ENCODE measurements at regions not wholly inside any gene's neighbourhood (a gene's known extent, or its start where the extent isn't known, plus 50 kb on each side); places are given as distances from the start of the nearest gene placed in this dataset.
"Not testable (repeated sequence)": the region's sequence is repeated elsewhere in the genome, so short reads cannot be mapped to it uniquely, and the experiment has no call there.

- no peak for DNase-seq
Observed at GRCh38 chr6:145539831-145540230, 195.5 kb downstream of the EPM2A start.

- no peak for DNase-seq
Observed at GRCh38 chr6:145540741-145541140, 194.6 kb downstream of the EPM2A start.

- DNase-seq = peak; percentile 46
Observed at GRCh38 chr6:145544041-145544440, 191.3 kb downstream of the EPM2A start.

GRCh38 chr6:145544514-145544913, 190.8 kb downstream of the EPM2A start:
- no peak for DNase-seq

- no peak for DNase-seq
Observed at GRCh38 chr6:145546265-145546664, 189.1 kb downstream of the EPM2A start.

- DNase-seq = no peak
Observed at GRCh38 chr6:145547594-145548335, 187.6 kb downstream of the EPM2A start.

GRCh38 chr6:145548933-145549648, 186.2 kb downstream of the EPM2A start:
- DNase-seq = no peak

- DNase-seq = no peak
Observed at GRCh38 chr6:145551164-145551563, 184.2 kb downstream of the EPM2A start.

- no peak for DNase-seq
Observed at GRCh38 chr6:145555084-145555483, 180.2 kb downstream of the EPM2A start.

GRCh38 chr6:145557474-145557873, 177.8 kb downstream of the EPM2A start:
- no peak for DNase-seq

- no peak for DNase-seq
Observed at GRCh38 chr6:145559836-145560235, 175.5 kb downstream of the EPM2A start.

- no peak for DNase-seq
Observed at GRCh38 chr6:145561095-145562072, 173.9 kb downstream of the EPM2A start.

GRCh38 chr6:145562771-145563615, 172.3 kb downstream of the EPM2A start:
- DNase-seq = no peak

GRCh38 chr6:145564553-145564952, 170.8 kb downstream of the EPM2A start:
- DNase-seq = no peak

GRCh38 chr6:145567684-145568252, 167.6 kb downstream of the EPM2A start:
- DNase-seq = no peak

GRCh38 chr6:145569140-145569539, 166.2 kb downstream of the EPM2A start:
- DNase-seq = no peak

GRCh38 chr6:145570336-145570735, 165.0 kb downstream of the EPM2A start:
- DNase-seq = not testable (repeated sequence)

GRCh38 chr6:145574269-145574668, 161.1 kb downstream of the EPM2A start:
- not testable (repeated sequence) for DNase-seq
